DOHH2 (cell line): ENCODE measurements at regions not wholly inside any gene's neighbourhood (a gene's known extent, or its start where the extent isn't known, plus 50 kb on each side); places are given as distances from the start of the nearest gene placed in this dataset.

Source experiments
- H3F3A ChIP-seq: fragments of 200-600 bp; sonication (generic), shearing (Covaris generic); 2 replicates; pipeline ENCODE4 v1.6.0; 2016; ENCODE audit warnings: antibody characterized with exemption, mild to moderate bottlenecking; ENCODE audit not compliant: control insufficient read depth, insufficient read depth
- H3K27ac ChIP-seq: fragments of 200-600 bp; sonication (generic); 2 replicates; pipeline ENCODE4 v1.5.1; 2014; ENCODE audit warnings: low read depth, mild to moderate bottlenecking, low read length, moderate library complexity
- H3K27me3 ChIP-seq: fragments of 200-600 bp; sonication (generic); 2 replicates; pipeline ENCODE4 v1.6.1; 2014; ENCODE audit warnings: mild to moderate bottlenecking, low read length, mixed read lengths; ENCODE audit not compliant: control insufficient read depth
- H3K36me3 ChIP-seq: fragments of 200-600 bp; sonication (generic); 2 replicates; pipeline ENCODE4 v1.6.1; 2014; ENCODE audit warnings: mild to moderate bottlenecking, low read length, moderate library complexity, mixed read lengths; ENCODE audit not compliant: control insufficient read depth
- H3K4me1 ChIP-seq: fragments of 200-600 bp; sonication (generic); 2 replicates; pipeline ENCODE4 v1.6.1; 2014; ENCODE audit warnings: mild to moderate bottlenecking, low read length, mixed read lengths; ENCODE audit not compliant: control insufficient read depth
- H3K4me2 ChIP-seq: fragments of 200-600 bp; sonication (generic); 2 replicates; pipeline ENCODE4 v1.6.0; 2014; ENCODE audit warnings: mild to moderate bottlenecking, low read length, moderate library complexity
- H3K4me3 ChIP-seq: fragments of 200-600 bp; sonication (generic); 2 replicates; pipeline ENCODE4 v1.5.1; 2014; ENCODE audit warnings: mild to moderate bottlenecking, low read length, mixed read lengths
- H3K79me2 ChIP-seq: fragments of 200-600 bp; sonication (generic); 2 replicates; pipeline ENCODE4 v1.6.1; 2014; ENCODE audit warnings: mild to moderate bottlenecking, low read length, mixed read lengths; ENCODE audit not compliant: control insufficient read depth
- H3K9me2 ChIP-seq: fragments of 200-600 bp; sonication (generic); replicated peaks from 2 replicates; pipeline ENCODE4 v1.6.1; 2014; ENCODE audit warnings: mild to moderate bottlenecking, low read length, mixed read lengths; ENCODE audit not compliant: control insufficient read depth
- H3K9me3 ChIP-seq: fragments of 200-600 bp; sonication (generic); 2 replicates; pipeline ENCODE4 v1.6.1; 2014; ENCODE audit warnings: antibody characterized with exemption, low read length, mixed read lengths; ENCODE audit not compliant: control insufficient read depth, insufficient read depth
- H4K20me1 ChIP-seq: fragments of 200-600 bp; sonication (generic); 2 replicates; pipeline ENCODE4 v1.6.0; 2014; ENCODE audit warnings: low read depth, mild to moderate bottlenecking, antibody characterized with exemption, low read length, moderate library complexity; ENCODE audit not compliant: control insufficient read depth, insufficient read depth
- CTCF ChIP-seq: fragments of 200-600 bp; sonication (generic); IDR thresholded peaks from one replicate; pipeline ENCODE4 v1.5.1; 2014; ENCODE audit warnings: antibody characterized with exemption, mild to moderate bottlenecking, low read depth, low read length; ENCODE audit not compliant: poor library complexity, severe bottlenecking
- EZH2phosphoT487 ChIP-seq: fragments of 200-600 bp; sonication (generic); IDR thresholded peaks from 2 replicates; pipeline ENCODE4 v1.6.1; 2017; ENCODE audit warnings: borderline replicate concordance, mild to moderate bottlenecking, antibody characterized with exemption, low read length, moderate library complexity, mixed read lengths

DNA sequence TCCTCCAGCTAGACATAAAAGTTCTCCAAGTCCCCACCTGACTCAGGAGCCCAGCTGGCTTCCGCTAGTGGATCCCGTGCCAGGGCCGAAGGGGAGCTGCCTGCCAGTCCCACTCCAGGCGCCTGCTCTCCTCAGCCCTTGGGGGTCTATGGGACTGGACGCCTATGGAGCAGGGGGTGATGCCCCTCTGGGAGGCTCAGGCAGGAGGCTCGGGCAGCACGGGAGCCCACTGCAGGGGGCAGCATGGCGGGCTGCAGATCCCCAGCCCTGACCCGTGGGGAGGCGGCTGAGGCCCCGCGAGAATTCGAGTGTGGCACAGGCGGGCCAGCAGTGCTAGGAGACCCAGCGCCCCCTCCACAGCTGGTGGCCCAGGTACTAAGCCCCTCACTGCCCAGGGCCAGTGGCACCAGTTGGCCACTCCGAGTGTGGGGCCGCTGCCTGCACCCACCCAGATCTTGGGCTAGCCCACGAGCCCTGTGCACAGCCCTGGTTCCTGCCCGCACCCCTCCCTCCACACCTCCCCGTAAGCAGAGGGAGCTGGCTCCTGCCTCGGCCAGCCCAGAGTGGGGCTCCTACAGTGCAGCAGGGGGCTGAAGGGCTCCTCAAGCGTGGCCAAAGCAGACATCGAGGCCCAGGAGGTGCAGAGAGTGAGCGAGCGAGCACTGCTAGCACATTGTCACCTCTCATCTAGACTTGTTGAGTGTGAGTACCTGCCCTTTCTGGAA is 221.3 kb upstream of the NSMCE3 start:
- H3K9me3 ChIP-seq, result no peaks in the 10 kb centered on the region
- H4K20me1 ChIP-seq, result no peaks in the 10 kb centered on the region
- no peaks in the 10 kb centered on the region for H3K79me2 ChIP-seq
- H3K36me3 ChIP-seq, result no peaks in the 10 kb centered on the region
- no peak overlapping the region for H3K4me2 ChIP-seq
- H3K27ac ChIP-seq, result no peak overlapping the region
- no peaks in the 10 kb centered on the region for H3F3A ChIP-seq
- no peaks in the 10 kb centered on the region for H3K4me1 ChIP-seq
- no peaks in the 10 kb centered on the region for H3K27me3 ChIP-seq
- H3K9me2 ChIP-seq, result no peaks in the 10 kb centered on the region
- H3K4me3 ChIP-seq, result no peak overlapping the region
- TF ChIP-seq CTCF (no peak), EZH2phosphoT487 (no peak)

- no peak overlapping the region for H3K4me2 ChIP-seq
Observed at GRCh38 chr15:29480949-29481348, 211.3 kb upstream of the NSMCE3 start.

DNA sequence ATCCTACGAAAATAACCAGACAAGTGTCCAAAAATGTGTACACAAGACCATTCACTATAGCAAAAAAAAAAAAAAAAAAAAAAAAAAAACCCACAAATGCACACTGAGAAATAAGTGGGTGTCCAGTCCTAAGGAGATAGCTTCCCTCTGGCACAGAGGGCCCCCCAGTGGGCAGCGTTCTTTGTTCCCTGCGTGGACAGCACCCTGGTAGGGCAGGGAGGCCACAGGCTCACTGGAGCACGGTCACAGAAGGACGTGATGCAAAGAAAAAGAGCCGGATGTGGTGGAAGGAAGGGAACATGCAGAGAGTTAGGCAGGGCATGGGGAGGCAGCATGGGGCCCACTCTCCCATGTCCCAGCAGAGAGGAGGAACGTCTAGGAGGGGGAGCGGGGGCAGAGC is 210.7 kb upstream of the NSMCE3 start:
- Histone ChIP-seq H3K9me2 (no peaks in the 10 kb centered on the region), H3K9me3 (no peaks in the 10 kb centered on the region), H3K27ac (no peak overlapping the region), H3K4me1 (no peaks in the 10 kb centered on the region), H3K27me3 (no peaks in the 10 kb centered on the region), H3K4me3 (no peak overlapping the region), H4K20me1 (no peaks in the 10 kb centered on the region), H3K4me2 (no peak overlapping the region), H3K36me3 (no peaks in the 10 kb centered on the region), H3F3A (no peaks in the 10 kb centered on the region), H3K79me2 (no peaks in the 10 kb centered on the region)
- no peak for TF ChIP-seq CTCF
- TF ChIP-seq EZH2phosphoT487, result no peak

More at GRCh38 chr15:29480949-29481348, 211.3 kb upstream of the NSMCE3 start:
- Histone ChIP-seq H3K4me1 (no peaks in the 10 kb centered on the region), H3K27ac (no peak overlapping the region), H3F3A (no peaks in the 10 kb centered on the region), H3K27me3 (no peaks in the 10 kb centered on the region), H3K4me3 (no peak overlapping the region), H3K36me3 (no peaks in the 10 kb centered on the region), H3K79me2 (no peaks in the 10 kb centered on the region), H4K20me1 (no peaks in the 10 kb centered on the region), H3K9me3 (no peaks in the 10 kb centered on the region), H3K9me2 (no peaks in the 10 kb centered on the region)
- TF ChIP-seq CTCF (no peak), EZH2phosphoT487 (no peak)
